Hepatocyte (in vitro differentiated cells): ENCODE measurements at regions not wholly inside any gene's neighbourhood (a gene's known extent, or its start where the extent isn't known, plus 50 kb on each side); places are given as distances from the start of the nearest gene placed in this dataset.

Source experiments
- EZH2 ChIP-seq: fragments of 200-600 bp; sonication (generic); IDR thresholded peaks from 2 replicates; pipeline ENCODE4 v1.6.1; 2016; ENCODE audit warnings: antibody characterized with exemption, mild to moderate bottlenecking, borderline replicate concordance
- EZH2phosphoT487 ChIP-seq: fragments of 200-600 bp; sonication (generic); IDR thresholded peaks from one replicate; pipeline ENCODE4 v1.6.1; 2018; ENCODE audit warnings: antibody characterized with exemption, mild to moderate bottlenecking, low read depth, moderate library complexity; ENCODE audit not compliant: unreplicated experiment, severe bottlenecking
- TF ChIP-seq, protein P1 (sequence below): fragments of 200-600 bp; sonication (generic); IDR thresholded peaks from 2 replicates; pipeline ENCODE4 v1.5.1; 2016; ENCODE audit warnings: antibody characterized with exemption, mild to moderate bottlenecking; ENCODE audit not compliant: poor library complexity

DNA sequence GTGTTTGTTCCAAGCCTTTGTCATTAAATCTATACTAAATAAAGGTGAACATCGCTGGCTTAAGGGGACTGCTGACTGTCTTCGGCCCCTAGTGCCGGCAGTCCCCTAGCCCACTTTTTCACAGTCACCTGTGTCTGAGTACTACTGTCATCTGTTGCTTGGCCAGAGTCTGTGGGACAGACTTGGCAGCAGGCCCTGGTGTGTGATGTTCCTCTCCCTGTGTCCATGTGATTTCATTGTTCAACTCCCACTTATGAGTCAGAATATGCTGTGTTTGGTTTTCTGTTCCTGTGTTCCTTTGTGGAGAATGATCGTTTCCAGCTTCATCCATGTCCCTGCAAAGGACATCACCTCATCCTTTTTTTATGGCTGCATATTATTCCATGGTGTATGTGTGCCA lies 133.4 kb downstream of the HAO1 start:
- TF ChIP-seq, protein P1, sequence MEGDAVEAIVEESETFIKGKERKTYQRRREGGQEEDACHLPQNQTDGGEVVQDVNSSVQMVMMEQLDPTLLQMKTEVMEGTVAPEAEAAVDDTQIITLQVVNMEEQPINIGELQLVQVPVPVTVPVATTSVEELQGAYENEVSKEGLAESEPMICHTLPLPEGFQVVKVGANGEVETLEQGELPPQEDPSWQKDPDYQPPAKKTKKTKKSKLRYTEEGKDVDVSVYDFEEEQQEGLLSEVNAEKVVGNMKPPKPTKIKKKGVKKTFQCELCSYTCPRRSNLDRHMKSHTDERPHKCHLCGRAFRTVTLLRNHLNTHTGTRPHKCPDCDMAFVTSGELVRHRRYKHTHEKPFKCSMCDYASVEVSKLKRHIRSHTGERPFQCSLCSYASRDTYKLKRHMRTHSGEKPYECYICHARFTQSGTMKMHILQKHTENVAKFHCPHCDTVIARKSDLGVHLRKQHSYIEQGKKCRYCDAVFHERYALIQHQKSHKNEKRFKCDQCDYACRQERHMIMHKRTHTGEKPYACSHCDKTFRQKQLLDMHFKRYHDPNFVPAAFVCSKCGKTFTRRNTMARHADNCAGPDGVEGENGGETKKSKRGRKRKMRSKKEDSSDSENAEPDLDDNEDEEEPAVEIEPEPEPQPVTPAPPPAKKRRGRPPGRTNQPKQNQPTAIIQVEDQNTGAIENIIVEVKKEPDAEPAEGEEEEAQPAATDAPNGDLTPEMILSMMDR: no peak
- no peak for TF ChIP-seq EZH2
- TF ChIP-seq EZH2phosphoT487: no peak
